Mesenteric fat pad (tissue), 1 donor: ENCODE measurements at regions not wholly inside any gene's neighbourhood (a gene's known extent, or its start where the extent isn't known, plus 50 kb on each side); places are given as distances from the start of the nearest gene placed in this dataset.
A peak's percentile ranks its signal among the peaks of the same experiment; 100 is the strongest.

Experiments used
- DNase-seq: peaks from one replicate; pipeline ENCODE4 v3.0.0-alpha.2; 2020; ENCODE audit warnings: low spot score
- donor health status: DM: yes; HTN: yes; CAD: no.

DNA sequence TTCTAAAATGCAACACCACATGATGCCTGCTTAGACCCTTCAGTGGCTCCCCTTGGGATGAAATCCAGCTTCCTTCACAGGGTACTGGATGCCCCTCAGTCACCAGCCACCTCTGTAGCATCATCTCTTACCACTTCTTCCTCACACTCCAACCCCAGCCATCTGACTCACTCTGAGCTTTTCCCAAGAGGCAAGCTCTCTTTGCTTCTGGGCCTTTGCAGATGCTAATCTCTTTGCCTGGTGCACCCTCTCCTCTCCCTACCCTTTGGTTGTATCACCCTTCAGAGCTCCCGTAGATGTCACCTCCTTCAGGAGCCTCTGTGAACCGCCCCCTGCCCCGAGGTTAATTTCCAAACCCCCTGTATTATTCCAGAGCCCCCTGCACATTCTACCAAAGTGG, 164.8 kb upstream of the ZC3H12A start:
- DNase-seq = no peak

- no peak for DNase-seq
These were observed 164.3 kb upstream of the ZC3H12A start for GRCh38 chr1:37310064-37310463.

GRCh38 chr1:37315371-37315846, 159.0 kb upstream of the ZC3H12A start:
- no peak for DNase-seq

- no peak for DNase-seq
These were observed 156.4 kb upstream of the ZC3H12A start for GRCh38 chr1:37317870-37318467.

DNA sequence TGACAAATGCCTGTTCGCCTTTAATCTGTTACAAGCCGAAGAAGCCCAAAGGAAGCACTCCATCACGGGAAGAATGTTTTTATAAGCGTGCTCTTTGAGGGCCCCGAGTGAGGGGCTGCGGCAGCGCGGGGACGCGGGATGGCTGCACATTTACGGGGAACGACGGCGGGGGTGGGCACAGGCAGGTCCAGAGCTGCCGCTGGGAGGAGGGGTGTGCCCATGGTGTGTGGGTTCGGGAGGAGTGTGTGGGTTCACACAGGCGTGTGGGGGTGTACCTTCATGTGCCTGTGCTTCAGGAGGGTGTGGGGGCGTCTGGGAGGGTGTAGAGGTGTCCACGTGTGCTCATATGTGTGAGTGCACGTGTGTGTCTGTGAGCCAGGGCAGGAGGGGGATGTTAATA, 155.9 kb upstream of the ZC3H12A start:
- no peak for DNase-seq

- no peak for DNase-seq
These were observed 155.1 kb upstream of the ZC3H12A start for GRCh38 chr1:37319284-37319683.

- DNase-seq = no peak
These were observed 150.6 kb upstream of the ZC3H12A start for GRCh38 chr1:37323486-37324377.

GRCh38 chr1:37325010-37325409, 149.4 kb upstream of the ZC3H12A start:
- no peak for DNase-seq

DNA sequence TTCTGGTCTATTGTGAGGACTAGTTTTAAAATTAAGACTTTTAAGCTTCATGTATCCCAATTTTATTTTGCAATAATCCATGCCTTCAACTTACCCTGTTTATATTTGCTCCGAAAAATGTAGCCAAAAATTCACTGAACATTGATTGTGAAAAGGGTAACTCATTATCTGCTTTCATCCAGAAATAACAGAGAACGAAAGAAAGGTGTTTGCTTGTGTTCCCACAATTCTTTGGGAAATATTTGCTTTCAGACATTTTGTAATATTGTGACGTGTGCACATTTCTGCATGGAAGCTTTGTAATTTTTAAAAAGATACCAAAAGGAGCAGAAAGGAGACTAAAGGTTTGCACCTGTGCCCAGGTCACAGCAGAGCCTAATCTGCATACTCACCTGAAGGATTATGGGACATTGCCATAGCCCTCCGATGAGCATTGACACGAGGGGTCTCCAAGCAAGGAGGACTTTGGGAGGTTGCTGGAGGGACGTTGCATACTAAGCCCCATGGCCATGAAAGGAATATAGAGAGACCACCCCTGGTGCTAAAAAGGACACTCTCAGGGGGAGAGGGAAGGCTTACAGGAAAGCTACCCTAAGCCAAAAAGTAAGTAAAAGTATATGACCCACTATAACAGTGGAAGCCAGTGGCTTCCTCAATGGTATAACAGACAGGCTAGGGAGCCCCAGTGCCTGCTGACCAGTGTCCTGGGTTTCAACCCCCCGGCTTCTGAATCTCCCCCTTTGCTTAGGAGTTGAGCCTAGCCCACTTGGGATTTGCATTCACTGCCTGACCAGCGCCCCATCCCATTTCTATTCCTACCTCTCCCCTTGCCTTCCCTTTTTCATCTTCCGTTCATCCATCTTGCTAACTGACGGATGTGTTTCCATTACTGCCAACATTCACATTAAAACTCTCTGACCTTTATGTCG, 148.6 kb upstream of the ZC3H12A start:
- DNase-seq = no peak

DNA sequence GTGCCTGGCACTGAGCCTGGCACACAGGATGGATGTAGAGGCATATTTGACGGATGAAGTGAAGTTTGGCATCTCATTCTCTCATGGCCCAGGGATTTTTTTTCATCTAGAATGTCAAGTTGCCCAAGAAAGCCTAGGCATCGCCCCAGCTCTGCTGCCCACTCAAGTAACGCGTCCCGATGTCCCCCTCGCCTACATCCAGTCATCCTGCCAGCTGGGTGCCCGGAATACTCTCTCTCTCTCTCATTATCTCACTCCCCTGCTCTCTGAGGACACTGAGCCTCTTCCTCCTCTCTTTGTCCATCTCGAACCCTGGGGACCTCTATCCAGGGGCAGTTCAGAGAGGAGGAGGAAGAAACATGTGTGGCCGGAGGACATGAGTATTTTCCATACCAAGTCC, 142.3 kb upstream of the ZC3H12A start:
- peak; percentile 51 for DNase-seq

DNA sequence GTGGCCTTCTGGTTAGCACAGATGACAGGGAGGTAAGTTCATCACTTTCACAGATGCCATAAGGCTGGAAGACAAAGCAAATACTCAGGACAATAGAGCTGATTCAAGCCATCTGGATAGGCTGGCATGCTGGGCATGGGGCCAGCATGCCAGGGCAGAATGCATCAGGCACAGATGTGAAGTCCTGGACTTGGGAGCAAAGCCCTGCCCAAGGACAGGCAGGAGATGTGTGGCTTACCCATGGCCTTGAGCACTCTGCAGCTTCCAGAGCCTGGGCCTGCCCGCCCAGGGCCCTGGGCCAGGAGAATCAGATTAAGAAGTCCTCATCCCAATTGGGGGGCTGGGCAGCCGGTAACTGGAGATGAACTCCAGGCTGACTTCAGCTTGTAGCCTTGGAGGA, 135.7 kb upstream of the ZC3H12A start:
- peak; percentile 43 for DNase-seq

DNA sequence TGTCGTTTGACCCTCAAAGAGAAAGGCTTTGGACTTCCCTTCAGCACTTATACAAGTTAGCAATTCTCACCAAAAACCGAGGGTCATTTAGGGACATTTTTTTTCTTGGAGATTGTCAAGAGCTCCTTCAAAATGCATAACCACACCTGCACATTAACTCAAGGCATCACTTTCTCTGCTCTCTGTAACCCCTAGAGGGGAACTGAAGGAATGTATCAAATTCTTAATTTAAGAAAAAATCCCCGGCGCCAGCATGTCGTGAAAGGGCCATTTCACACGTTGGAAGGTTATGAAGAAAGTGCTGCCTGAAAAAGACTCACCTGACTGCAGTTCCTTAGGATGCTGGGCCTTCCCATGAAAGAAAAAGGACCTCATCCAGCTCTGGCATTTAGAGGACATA, 131.6 kb upstream of the ZC3H12A start:
- no peak for DNase-seq

DNA sequence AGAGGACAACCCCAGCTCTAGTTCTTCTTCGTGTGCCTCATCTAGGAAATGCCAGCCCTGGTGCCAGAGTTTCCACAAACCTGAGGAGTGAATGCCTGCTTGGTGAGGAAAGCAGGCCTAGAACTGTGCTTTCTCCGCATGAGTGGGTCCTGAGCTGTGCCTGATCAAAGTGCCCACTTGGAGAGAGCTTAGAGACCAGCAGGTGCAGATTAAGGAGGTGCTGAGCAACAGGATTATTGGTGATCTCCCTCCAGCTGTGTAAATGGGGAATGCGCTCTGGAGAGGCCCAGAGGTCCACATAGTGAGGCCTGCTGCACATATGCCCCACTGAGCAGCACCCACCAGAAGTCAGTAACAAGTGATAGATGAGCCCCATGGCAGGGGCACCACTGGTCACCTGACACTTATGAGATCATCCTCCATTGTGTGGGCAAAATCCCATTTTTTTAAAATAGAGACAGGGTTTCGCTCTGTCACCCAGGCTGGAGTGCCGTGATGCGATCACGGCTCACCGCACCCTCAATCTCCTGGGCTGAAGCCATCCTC, 127.2 kb upstream of the ZC3H12A start:
- no peak for DNase-seq

- DNase-seq = no peak
These were observed 120.5 kb upstream of the ZC3H12A start for GRCh38 chr1:37353871-37354270.

- DNase-seq = no peak
These were observed 119.3 kb upstream of the ZC3H12A start for GRCh38 chr1:37354876-37355650.

DNA sequence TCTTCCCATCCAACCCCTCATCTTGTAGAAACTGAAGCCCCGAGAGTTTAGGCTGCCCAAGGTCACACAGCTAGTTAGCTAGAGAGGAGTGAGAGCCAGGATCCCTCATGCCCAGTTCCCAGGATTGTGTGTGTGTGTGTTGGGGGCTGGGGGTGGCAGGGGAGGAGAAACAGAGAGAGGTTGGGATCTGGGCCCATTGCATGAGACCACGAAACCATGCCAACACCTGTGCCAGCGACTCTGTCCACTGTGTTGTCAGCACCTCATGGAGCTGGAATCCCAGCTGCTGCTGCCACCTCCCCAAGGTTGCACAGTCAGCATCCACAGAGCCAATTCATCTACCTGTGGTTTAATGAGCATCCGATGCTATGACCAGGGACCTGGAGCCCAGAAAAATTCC, 115.4 kb upstream of the ZC3H12A start:
- no peak for DNase-seq

DNA sequence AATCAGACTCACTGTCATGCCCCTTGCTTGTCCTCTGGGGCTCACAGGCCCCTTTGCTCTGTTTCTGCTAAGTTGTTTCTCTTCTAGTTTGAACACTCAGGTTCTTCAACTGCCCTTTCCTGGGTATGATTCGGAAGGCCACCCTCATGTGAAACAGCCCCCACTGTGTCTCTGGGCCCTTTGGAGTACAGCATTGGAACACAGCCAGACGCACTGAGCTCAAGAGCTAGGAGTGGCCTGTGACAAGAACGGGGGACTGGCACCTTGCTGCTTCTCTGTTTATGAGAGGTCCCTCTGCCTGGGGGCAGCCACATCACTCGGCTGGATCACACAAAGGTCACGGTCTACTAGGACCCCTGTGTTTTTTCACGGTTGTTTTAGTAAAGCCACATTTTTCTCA, 114.4 kb upstream of the ZC3H12A start:
- DNase-seq = no peak

GRCh38 chr1:37362594-37363385, 111.6 kb upstream of the ZC3H12A start:
- no peak for DNase-seq

DNA sequence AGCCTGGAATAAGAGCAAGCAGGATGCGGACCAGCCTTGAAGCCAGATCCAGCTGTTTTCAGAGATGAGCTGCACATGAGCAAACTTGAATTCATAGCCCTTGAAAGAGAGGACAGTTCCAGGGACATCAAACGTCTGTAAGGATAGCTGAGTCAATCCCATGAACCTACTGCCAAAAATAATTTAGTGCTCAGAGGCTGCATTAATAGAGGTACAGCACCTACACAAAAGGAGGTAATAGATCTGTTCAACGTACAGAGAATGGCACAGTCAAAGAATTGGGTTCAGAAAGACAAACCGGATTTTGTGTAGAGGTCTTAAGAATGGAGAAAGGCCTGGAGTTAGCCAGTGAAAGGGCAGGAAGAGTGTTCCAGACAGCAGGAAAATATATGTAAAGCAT, 110.8 kb upstream of the ZC3H12A start:
- DNase-seq = no peak
